ENCODE measurements at regions not wholly inside any gene's neighbourhood (a gene's known extent, or its start where the extent isn't known, plus 50 kb on each side); places are given as distances from the start of the nearest gene placed in this dataset.

DNA sequence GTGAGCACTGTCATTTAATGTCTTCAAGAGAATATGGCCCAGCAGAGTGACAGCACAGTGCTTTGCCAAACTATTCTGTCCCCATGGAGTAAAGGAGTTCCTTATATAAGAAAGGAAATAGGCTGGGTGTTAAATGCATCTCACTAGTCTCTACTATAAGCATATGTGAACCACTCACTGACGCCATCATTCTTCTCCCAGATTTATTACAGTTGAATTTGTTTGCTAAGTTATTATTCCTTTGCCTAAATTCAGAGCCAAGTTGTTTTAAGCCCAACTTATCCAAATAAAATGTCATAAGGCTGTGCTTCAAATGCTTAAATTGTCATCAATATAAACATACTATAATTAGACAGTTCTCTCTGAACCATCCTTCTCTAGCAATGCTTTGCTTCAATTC, 151.6 kb downstream of the KCNA5 start:
- no peak for DNase-seq (ENCODE audit: low read depth)

DNA sequence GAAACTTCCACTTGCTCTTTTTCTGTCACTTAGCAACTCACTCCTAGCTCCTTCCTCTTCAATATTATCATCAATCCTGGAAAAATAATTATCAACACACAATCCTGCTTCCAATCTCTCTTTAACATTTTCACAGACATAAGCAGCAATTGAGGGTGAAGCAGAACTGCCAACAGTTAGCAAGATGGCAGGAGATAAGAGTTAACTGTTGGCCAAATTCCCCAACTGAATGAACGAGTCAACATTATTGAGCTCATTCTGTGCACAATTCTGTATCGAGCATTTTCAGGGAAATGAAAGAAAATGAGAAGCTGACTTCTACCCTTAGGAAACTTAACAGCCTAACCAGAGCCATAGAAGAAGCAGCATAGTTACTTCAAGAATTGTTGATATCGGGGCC, 152.0 kb downstream of the KCNA5 start:
- DNase-seq (ENCODE audit: low read depth) = no peak

DNA sequence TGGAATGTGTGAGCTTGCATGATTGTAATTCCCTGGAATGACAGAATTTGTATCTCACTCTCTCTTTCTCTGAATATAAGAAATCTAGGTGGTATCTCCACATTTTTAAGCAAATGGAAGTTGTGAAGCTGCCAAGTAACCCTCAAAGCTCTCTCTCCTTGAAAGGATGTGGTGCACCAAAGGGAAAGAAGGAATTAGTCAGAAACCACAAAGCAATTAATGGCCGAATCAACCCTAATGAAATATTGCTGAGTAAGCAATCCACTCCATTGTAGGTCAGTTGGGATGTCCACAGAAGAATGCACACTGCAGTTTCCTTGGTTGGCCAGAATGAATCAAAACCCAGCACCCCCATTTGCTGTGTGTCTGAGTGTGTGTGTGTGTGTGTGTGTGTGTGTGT, 153.5 kb downstream of the KCNA5 start:
- no peak for DNase-seq (ENCODE audit: low read depth)

DNA sequence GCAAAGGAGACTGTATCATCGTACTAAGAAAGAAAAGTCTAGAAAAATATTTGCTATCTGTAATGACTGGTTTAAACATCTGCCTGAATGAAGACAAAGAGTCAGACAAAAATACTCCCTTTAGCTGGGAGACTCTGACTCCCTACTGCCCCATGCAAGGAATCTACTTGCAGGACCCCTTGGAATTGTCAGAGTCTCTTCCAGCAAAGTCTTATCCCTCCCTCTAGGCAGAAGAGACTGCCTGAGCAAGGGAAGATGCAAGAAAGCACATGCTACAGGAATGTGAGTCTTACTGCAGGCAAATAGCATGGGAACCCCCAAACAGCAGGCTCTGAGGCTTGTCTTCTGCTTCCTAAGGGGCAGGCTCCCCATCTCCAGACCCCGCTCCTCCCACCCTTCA, 154.0 kb downstream of the KCNA5 start:
- DNase-seq (ENCODE audit: low read depth) = no peak

DNA sequence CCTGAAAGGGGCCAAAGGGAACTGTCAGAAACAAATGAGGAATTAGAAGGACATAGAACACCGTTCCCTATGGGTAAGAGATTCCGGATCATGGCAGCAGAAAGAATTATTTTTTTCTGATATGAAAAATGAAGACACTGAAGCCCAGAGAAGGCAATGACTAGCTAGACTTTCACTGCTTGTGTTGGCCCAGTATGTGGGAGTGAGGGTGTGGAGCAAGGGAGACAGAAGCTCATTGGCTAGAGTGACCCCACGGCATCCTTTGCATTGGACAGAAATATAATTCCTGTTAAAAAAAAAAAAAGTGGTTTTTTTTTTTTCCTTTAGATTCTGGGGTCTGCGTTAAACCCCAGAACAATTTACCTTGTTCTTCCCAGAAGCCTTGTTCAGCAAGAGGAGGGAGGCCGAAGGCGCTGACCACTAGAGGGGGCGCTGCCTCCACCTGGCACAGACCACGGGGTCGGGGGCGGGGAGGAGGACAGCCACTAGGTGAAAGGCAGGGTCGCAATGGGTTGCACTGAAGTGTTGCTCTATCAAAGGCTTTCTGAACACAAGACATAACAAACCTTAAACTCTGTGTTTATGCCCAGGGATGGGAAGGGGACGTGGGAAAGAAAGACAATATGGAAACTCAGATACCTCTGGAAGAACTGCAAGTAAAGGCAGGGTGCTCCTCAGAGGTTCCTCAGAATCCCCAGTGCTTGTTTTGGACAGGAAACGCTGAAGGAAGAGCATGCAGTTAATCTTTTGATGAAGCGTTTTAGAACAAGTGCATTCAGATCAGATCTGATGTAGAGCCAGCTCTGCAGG, 156.8 kb downstream of the KCNA5 start:
- peak; percentile 53 for DNase-seq (ENCODE audit: low read depth)

DNA sequence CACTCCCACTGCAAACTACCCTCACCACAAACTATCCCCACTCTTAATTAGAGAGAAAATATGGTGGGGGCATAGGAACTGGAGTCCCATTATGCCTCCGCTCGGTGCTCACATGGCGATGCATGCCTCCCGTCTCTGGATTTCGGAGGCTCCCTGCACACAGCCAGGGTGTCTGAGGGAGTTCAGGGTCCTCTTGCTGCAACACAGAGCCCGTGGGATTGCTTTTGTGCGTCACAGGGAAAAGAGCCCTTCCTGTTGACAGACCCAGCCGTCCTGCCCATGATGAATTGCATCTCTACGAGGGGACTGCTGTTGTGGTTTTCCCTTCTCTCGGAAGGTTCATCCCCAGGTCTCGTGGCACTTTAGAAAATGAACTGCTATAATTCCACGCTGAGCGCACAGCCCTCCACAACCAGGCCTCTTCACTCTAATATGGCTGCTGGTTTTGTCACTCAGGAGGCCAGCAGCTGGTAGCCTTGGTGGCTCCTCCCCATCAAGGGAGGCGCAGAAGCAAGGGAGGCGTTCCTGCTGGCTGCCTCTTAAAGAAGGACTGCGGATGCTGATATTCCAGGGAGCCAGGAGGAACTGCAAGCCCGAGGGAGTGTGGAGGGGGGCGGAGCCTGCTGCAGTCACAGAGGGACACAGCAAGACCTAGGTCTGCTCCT, 158.0 kb downstream of the KCNA5 start:
- DNase-seq (ENCODE audit: low read depth) = peak; percentile 8

DNA sequence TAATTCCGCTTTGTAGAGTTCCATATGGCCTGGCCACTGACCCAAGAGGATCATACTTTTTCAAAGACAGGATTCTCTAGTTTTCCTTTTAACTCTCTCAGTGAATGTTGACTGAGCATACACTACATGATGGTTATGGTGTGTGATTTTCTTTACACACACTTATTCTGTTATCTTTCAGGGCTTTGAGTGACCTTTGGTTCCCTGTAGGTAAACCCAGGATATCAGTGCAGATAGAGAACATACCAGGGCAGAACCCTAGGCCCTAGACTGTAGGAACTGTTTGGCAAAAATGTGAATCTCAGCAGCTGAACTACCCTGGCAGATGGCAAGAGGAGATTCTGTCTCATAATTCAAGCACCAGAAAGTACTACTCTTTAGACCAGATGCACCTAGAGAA, 159.6 kb downstream of the KCNA5 start:
- DNase-seq (ENCODE audit: low read depth) = no peak

DNA sequence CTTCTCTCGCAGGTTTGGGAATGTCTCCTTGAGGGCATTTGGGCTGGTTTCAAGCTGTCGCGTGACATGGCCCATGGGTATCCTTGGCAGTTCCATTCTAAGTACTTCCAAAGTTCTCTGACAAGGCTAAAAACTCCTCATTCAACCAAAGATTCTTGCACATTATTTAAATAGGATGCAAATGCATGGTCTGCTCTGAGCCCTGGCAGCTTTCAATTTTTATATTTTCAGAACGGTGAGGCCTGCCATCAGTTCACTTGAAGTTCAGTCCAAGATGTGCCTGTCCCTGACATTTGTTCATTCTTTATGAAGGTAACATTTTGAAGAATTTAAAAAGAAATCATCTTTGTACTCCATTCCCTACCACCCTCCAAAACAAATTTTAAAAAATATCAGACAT, 160.0 kb downstream of the KCNA5 start:
- DNase-seq (ENCODE audit: low read depth) = no peak

DNA sequence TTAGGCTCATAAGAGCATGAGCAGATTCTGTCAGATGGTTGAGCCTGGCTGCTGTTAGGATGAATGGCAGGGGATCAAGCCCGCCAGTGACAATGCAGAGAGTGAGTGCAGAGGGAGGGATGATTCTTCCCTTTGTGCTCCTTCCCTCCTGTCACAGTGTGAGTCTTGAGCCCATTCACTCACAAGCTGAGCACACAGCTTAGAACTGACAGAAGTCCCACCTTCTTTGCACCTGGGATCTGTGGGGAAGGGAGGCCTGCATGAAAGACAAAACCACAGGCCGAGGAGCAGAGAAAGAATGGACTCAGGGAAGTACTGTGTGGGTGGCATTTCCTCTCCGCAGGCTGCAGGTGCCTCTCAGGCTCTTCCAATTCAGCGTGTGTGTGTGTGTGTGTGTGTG, 160.6 kb downstream of the KCNA5 start:
- no peak for DNase-seq (ENCODE audit: low read depth)

DNA sequence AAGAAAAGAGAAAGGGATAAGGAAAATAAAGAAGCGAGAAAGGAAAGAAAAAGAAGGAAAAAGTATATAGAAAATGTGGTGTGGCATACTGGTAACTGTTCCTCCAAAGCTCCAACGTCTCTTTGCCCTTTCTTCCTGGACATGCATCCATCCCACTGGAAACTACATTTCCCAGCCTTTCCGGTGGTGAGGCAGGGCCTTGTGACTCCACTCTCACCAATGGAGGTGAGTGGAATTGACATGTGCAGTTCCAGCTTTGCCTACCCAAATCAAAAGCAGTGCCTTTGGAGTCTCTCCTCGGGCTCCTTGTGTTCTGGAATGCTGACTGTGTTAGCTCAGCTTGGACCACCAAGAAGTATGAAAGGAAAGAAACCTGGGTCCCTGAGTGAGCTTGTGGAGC, 161.2 kb downstream of the KCNA5 start:
- no peak for DNase-seq (ENCODE audit: low read depth)

DNA sequence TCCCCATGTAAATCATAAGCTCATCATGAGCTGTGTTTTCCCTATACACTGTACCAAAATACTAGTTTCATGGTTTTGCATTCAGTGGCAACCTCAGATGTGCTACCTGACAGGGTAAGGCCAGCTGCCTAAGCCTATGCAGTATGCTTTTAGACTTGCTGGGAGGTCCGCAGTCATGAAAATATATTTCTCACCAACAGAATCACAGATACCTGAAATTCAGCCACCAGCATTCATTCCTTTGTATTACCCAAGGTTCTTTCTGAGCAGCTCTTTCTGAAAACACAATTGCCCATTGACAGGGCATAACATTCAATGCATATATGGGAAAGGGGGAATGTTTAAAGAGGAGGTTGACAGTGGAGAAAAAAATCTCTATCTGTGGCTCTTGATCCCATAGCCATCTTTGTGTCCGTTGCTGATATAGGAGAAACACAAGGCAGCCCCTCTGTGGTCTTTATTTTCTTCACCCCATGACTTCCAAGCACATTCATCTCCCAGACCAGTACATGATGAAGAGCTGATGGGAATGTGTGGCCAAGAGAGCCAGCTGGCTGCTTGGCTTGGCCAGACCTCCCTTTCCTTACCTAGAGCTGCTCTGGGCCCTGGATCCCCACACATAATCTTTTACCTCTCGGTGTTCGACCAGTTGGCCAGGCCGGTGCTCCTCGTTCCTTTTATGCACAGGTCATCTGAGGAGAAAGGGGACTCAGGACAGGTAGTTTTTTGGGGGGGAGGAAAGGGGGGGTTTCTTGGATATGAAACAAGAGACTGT, 162.9 kb downstream of the KCNA5 start:
- peak; percentile 8 for DNase-seq (ENCODE audit: low read depth)

DNA sequence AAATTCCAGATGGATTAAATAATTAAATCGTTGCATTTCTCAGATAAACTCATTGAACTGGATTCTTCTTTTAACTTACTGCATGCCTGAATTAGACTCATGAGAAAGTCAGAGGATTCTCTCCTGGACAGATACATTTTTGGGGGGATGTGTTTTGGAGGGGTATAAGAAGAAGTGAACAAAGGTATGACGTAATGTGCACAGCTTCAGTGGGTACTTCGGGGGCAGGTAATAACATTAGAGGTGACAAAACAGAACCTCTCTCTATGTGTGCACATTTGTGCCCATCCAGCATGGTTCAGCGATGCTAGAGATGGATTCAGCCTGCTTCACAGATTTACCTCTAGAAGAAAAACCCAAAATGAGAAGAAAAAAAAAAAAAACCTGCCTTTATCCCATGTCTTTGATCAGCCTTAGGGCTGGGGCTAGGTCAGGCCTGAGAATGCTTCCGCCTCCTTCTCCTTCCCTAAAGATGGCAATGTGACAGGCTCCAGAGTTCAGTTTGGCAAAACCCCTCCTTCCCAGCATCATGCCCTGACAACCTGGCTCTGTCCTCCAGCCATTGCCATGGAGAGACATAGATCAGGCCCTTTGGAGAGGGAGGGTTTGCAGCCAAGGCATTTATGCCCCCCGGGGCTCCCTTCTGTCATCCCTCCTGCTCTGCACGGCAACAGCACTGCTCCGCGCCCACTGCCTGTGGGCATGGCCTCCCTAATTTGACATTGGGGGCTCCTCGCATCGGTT, 166.7 kb downstream of the KCNA5 start:
- DNase-seq (ENCODE audit: low read depth) = no peak

DNA sequence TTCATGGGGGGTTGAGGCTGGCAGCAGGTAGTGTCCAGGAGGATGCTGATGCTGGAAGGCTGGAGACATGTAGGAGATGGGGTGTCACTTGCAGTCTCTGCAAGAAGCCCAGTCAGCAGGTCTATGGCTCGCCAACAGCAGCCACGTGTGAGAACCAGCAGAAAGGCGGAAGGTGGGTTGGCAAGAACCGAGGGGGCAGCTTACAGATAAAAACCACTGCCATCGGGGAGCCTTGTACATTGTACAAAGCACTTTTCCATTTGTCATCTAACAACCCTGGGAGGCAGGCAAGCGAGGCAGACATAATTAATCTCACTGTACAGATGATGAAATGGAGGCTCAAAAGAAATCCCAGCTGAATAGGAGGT, 167.2 kb downstream of the KCNA5 start:
- no peak for DNase-seq (ENCODE audit: low read depth)

DNA sequence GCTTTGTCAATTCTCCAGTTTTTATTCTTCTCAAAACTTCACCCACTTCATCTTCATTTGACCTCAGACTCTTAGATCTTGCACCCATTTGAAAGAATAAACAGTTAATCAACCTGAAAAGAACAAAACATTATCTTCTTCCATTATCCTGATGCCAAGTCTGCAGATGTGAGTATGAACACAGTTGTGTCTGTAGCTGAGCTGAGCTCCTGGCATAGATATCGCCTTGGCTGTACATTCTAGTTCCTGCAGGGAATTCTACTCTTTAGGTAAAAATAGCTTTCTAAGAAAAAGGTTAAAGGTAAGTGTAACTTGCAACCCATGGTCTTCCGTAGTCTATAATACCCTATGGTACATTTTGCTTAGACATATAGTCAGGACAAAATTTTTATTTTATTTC, 169.7 kb downstream of the KCNA5 start:
- DNase-seq (ENCODE audit: low read depth) = no peak

DNA sequence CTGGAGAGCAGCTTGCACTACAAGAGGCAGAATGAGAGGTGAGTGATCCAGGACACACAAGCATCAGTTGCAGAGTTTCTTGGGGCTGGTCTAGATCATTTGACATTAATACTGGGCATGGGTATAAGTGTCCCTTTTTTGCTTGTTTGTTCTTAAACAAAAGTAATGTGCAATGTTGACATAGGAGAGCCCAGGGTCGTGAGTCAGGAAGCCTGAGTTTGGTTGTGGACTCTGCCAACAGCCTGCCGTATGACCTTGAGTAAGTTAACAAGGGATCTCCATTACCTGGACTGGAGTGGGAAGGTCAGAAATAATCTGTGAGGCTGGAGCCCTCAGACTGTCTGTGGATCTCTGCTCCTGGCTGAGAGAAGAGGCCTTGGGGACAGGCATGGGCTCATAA, 170.3 kb downstream of the KCNA5 start:
- no peak for DNase-seq (ENCODE audit: low read depth)

DNA sequence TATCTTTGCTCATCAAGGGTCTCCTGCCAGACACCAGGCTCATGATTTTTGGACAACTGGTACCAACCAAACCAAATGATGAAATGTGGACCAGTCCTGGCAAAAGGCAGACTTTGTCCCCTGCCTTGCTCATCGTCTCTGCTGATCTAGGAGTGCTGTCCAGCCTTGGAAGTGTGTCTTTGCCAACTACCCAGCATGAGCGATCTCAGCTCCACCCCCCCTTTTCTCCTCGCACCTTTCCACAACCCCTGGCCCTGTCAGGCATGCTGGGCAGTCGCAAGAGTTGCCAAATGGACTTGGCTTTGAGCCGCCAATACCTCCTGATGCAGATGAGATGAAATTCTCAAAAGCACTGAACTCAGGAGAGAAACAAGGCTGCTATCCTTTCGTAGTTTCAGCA, 174.3 kb downstream of the KCNA5 start:
- DNase-seq (ENCODE audit: low read depth) = no peak

DNA sequence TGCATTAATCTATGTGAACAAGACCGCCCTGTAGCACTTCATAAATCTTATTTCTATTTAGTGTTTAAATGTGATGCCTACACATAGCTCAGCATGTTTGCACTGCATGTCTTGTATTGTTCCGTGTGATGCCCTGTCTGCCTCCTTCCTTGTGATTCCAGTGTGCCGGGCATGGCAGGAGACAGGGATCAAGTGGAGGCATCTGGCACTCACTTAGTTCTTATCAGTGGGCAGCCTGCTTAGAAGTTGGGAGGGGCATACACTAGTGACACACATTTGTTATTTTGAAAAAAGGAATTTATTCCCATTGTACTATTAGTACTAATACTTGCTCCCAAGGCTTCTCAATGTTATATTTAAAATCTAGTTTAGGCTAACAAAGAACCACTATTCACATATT, 176.4 kb downstream of the KCNA5 start:
- DNase-seq (ENCODE audit: low read depth) = no peak

DNA sequence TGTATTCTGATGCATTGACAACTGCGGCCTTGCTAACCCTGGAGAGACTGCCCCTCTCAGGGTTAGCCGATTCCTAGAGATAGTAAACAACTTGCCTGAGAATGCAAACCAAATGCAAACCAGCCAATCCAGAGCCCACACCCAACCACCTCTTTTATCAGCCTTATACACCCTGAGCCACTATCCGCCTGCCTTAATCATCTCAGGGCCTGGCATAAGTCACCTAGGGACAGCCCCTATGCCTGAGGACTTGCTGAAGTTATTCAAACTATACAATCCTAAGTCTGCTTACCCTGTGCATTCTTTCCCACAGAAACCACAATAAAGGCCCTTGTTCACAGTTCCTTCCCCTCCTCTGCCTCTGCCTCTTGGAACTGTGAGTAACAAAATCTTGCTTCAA, 177.2 kb downstream of the KCNA5 start:
- DNase-seq (ENCODE audit: low read depth) = no peak

DNA sequence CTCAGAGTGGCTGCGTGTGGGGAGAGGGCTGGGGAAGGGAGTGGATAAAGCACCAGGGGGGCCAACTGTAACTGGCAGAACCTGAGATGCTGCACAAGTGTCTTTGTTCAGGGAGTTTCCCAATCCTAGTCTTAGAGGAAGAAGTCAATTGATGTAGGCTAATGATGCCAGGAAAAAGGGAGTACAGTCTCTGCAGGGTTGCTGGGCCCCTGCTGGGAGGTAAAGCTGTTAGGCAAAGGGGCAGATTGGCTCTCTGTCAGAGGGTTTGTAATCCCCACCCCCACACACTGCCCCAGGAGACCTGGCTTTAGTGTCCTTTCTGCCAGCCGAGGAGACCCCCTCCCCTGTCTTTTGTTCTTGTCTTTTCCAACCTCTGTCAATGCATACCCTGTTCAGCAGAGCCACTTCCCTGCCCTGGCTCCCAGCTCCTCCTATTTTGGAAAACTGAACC, 178.4 kb downstream of the KCNA5 start:
- no peak for DNase-seq (ENCODE audit: low read depth)

DNA sequence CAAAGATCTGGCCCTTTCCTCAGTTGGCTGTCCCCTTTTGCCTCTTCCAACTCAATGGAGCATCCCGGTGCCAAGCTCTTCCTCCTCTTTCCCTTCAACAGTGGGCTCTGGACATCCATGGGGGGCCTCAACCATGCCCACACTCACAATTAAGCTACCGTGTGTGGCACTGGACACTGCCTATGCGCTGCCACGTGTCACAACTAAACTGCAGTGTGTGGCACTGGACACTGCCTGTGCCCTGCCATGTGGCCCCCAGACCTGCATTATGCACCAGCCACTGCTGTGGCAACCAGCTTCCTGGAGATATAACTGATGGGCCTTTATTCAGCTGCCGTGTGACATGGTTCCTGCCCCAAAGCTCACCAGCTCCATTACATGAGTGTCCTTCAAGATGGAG, 179.1 kb downstream of the KCNA5 start:
- no peak for DNase-seq (ENCODE audit: low read depth)

DNA sequence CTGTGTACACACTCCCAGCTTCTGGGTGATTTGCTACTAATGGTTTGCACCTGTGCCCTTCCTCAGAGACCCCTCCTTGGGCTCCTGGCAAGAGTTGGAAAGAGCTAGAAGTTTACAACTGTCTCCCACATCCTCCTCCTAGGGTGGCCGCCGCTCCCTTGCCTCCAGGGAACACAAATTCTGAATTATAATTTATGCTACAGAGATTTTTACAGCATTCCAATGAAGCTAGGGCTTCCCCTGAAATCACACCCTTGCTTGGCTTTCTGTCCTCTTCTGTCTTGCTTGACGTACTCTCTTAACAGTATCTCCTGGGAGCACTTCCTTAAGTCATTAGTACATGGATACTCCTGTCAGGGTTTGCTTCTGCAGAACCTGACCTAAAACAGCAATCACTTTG, 180.2 kb downstream of the KCNA5 start:
- DNase-seq (ENCODE audit: low read depth) = no peak

DNA sequence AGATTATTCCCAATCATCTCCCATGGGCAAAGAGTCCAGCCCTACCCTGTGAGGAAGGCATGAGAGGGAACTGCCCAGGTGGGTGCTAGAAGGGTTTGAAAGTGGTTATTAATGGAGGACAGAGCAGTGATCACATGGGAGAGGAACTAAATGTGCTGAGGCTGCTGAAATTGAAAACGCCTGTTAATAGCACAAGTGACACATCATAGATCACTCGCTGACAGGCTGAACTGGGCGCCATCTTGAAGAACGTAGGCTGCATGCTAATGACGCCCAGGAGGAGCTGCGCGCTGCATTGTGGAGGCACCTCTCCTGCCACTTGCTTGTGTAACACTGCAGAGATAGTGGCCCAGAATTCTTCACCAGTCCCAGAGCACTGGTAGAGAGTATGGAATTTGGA, 182.9 kb downstream of the KCNA5 start:
- no peak for DNase-seq (ENCODE audit: low read depth)
